GM12878 (cell line): ENCODE measurements at regions not wholly inside any gene's neighbourhood (a gene's known extent, or its start where the extent isn't known, plus 50 kb on each side); places are given as distances from the start of the nearest gene placed in this dataset.

Source experiments
- CTCF ChIP-seq, 3 experiments: IDR thresholded peaks in 2 of 3; conservative IDR thresholded peaks in 1 of 3; 2 replicates each; pipeline ENCODE4 v1.5.1; 2011; ENCODE audit warnings: low read depth in 3 of 3, low read length in 3 of 3, mild to moderate bottlenecking in 3 of 3, control low read depth in 2 of 3, moderate library complexity in 2 of 3, inconsistent platforms in 1 of 3, mixed read lengths in 1 of 3; ENCODE audit not compliant: control insufficient read depth in 2 of 3, insufficient read depth in 1 of 3; ENCODE audit errors: extremely low read depth in 1 of 3
- HCFC1 ChIP-seq: fragments of 150-350 bp; IDR thresholded peaks from 2 replicates; pipeline ENCODE4 v1.6.1; 2014; ENCODE audit warnings: low read length
- IRF4 ChIP-seq: IDR thresholded peaks from 2 replicates; pipeline ENCODE4 v1.6.1; 2011; ENCODE audit warnings: low read depth, low read length
- NBN ChIP-seq: fragments of 450-650 bp; IDR thresholded peaks from 2 replicates; pipeline ENCODE4 v1.6.1; 2016
- POLR2AphosphoS5 ChIP-seq: IDR thresholded peaks from 2 replicates; pipeline ENCODE4 v1.6.1; 2011; ENCODE audit warnings: mild to moderate bottlenecking, low read length, inconsistent platforms
- RBBP5 ChIP-seq: fragments of 200-600 bp; sonication (generic); conservative IDR thresholded peaks from 2 replicates; pipeline ENCODE4 v1.6.1; 2016
- SKIL ChIP-seq: fragments of 450-650 bp; IDR thresholded peaks from 2 replicates; pipeline ENCODE4 v1.6.1; 2017; ENCODE audit warnings: mild to moderate bottlenecking, low read depth, inconsistent platforms; ENCODE audit not compliant: poor library complexity, severe bottlenecking
- WRNIP1 ChIP-seq: IDR thresholded peaks from 2 replicates; pipeline ENCODE4 v1.6.1; 2011; ENCODE audit warnings: low read depth, low read length, improper control_type of control experiment, borderline replicate concordance
- ZNF274 ChIP-seq: IDR thresholded peaks from one replicate; pipeline ENCODE4 v1.8.0; 2011; ENCODE audit not compliant: insufficient read length, insufficient read depth
- TF ChIP-seq, protein P1 (sequence below): fragments of 150-350 bp; IDR thresholded peaks from 2 replicates; pipeline ENCODE4 v1.6.1; 2016; ENCODE audit warnings: low read depth, low read length
- TF ChIP-seq, protein P2 (sequence below): IDR thresholded peaks from 2 replicates; pipeline ENCODE4 v1.6.1; 2012; ENCODE audit warnings: low read depth, low read length, improper control_type of control experiment
- TF ChIP-seq, protein P3 (sequence below): fragments of 450-650 bp; IDR thresholded peaks from 2 replicates; pipeline ENCODE4 v1.6.1; 2018; ENCODE audit warnings: mild to moderate bottlenecking, low read depth, moderate library complexity; ENCODE audit not compliant: partially characterized antibody

- TF ChIP-seq SKIL (no peak), NBN (no peak), CTCF (IDR thresholded peaks at IDR 0.05 in 2 of 3, conservative IDR thresholded peaks at IDR 0.05 in 1 of 3; ENCODE audit: control insufficient read depth in 2 of 3, extremely low read depth in 1 of 3, insufficient read depth in 1 of 3, low read depth in 3 of 3, low read length in 3 of 3) (no peak), WRNIP1 (no peak), RBBP5 (no peak), ZNF274 (no peak), IRF4 (no peak), HCFC1 (no peak), POLR2AphosphoS5 (no peak)
- TF ChIP-seq, protein P1, sequence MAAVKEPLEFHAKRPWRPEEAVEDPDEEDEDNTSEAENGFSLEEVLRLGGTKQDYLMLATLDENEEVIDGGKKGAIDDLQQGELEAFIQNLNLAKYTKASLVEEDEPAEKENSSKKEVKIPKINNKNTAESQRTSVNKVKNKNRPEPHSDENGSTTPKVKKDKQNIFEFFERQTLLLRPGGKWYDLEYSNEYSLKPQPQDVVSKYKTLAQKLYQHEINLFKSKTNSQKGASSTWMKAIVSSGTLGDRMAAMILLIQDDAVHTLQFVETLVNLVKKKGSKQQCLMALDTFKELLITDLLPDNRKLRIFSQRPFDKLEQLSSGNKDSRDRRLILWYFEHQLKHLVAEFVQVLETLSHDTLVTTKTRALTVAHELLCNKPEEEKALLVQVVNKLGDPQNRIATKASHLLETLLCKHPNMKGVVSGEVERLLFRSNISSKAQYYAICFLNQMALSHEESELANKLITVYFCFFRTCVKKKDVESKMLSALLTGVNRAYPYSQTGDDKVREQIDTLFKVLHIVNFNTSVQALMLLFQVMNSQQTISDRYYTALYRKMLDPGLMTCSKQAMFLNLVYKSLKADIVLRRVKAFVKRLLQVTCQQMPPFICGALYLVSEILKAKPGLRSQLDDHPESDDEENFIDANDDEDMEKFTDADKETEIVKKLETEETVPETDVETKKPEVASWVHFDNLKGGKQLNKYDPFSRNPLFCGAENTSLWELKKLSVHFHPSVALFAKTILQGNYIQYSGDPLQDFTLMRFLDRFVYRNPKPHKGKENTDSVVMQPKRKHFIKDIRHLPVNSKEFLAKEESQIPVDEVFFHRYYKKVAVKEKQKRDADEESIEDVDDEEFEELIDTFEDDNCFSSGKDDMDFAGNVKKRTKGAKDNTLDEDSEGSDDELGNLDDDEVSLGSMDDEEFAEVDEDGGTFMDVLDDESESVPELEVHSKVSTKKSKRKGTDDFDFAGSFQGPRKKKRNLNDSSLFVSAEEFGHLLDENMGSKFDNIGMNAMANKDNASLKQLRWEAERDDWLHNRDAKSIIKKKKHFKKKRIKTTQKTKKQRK, result no peak
- TF ChIP-seq, protein P2, sequence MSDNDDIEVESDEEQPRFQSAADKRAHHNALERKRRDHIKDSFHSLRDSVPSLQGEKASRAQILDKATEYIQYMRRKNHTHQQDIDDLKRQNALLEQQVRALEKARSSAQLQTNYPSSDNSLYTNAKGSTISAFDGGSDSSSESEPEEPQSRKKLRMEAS, result no peak
- TF ChIP-seq, protein P3, sequence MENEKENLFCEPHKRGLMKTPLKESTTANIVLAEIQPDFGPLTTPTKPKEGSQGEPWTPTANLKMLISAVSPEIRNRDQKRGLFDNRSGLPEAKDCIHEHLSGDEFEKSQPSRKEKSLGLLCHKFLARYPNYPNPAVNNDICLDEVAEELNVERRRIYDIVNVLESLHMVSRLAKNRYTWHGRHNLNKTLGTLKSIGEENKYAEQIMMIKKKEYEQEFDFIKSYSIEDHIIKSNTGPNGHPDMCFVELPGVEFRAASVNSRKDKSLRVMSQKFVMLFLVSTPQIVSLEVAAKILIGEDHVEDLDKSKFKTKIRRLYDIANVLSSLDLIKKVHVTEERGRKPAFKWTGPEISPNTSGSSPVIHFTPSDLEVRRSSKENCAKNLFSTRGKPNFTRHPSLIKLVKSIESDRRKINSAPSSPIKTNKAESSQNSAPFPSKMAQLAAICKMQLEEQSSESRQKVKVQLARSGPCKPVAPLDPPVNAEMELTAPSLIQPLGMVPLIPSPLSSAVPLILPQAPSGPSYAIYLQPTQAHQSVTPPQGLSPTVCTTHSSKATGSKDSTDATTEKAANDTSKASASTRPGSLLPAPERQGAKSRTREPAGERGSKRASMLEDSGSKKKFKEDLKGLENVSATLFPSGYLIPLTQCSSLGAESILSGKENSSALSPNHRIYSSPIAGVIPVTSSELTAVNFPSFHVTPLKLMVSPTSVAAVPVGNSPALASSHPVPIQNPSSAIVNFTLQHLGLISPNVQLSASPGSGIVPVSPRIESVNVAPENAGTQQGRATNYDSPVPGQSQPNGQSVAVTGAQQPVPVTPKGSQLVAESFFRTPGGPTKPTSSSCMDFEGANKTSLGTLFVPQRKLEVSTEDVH, result no peak
Measured at GRCh38 chr9:78939311-78940065, 632.3 kb upstream of the TLE4 start.
